K562 (cell line): ENCODE measurements at regions not wholly inside any gene's neighbourhood (a gene's known extent, or its start where the extent isn't known, plus 50 kb on each side); places are given as distances from the start of the nearest gene placed in this dataset.
"Not testable (repeated sequence)": the region's sequence is repeated elsewhere in the genome, so short reads cannot be mapped to it uniquely, and the experiment has no call there.

Experiments used
- ATAC-seq: fragments of 200-7000 bp; cut with Tn5 transposase; 3 replicates; pipeline ENCODE4 v1.9.1; 2020; ENCODE audit warnings: moderate library complexity
- BruUV-seq: library from RNA; stranded (reverse); fragments of 400-500 nt; replicated peaks from 2 replicates; lab custom pipeline; 2021; lab: Mats Ljungman, UMichigan
- CTCF ChIA-PET: fragments of 300-600 bp; formaldehyde crosslinking; extraction: SDS; loops from one replicate; lab custom pipeline; 2021; ENCODE audit warnings: low intra/inter-chr PET ratio; lab: Yijun Ruan, JAX
- POLR2A ChIA-PET: fragments of 300-600, 350-650 bp; sonication (Branson Sonifier 250); formaldehyde crosslinking; extraction: SDS; loops from one replicate; lab custom pipeline; 2021; ENCODE audit warnings: antibody characterized with exemption, inconsistent platforms; lab: Yijun Ruan, JAX
- DNase-seq, 4 experiments: peaks; one replicate each; pipeline versions ENCODE4 v3.0.0 to v3.0.0-alpha.2; 2011 to 2018; ENCODE audit warnings: low spot score in 3 of 4, mixed read lengths in 3 of 4; ENCODE audit errors: extremely low read depth in 1 of 4
- FAIRE-seq: peaks from 2 replicates; lab custom pipeline; 2011; peaks lifted over from hg19 to GRCh38; lab: Jason Lieb, UNC
- H2AFZ ChIP-seq: 2 replicates; pipeline ENCODE4 v1.6.0; 2011; ENCODE audit warnings: low read depth, low read length, control low read depth, inconsistent platforms
- H3K27ac ChIP-seq: fragments of 200-600 bp; 3 replicates; pipeline ENCODE4 v1.8.0; 2011; ENCODE audit warnings: low read depth, mild to moderate bottlenecking, control low read depth, inconsistent platforms, low read length, moderate library complexity, mixed read lengths; ENCODE audit errors: extremely low read depth
- H3K27me3 ChIP-seq, 2 experiments: fragments of 300-600 bp in 1 of 2; 2 replicates in 1 of 2; 3 replicates in 1 of 2; pipeline versions ENCODE4 v1.6.0 to v1.8.0; 2011; ENCODE audit warnings: inconsistent platforms in 2 of 2, low read length in 2 of 2, mild to moderate bottlenecking in 1 of 2, mixed read lengths in 1 of 2, moderate library complexity in 1 of 2; ENCODE audit not compliant: control insufficient read depth in 2 of 2, insufficient read depth in 2 of 2
- H3K36me3 ChIP-seq: fragments of 300-600 bp; 3 replicates; pipeline ENCODE4 v1.8.0; 2011; ENCODE audit warnings: mild to moderate bottlenecking, low read length, inconsistent platforms; ENCODE audit not compliant: control insufficient read depth, insufficient read depth
- H3K4me1 ChIP-seq, 2 experiments: fragments of 200-600 bp in 1 of 2; replicated peaks in 1 of 2; 2 replicates in 1 of 2; 3 replicates in 1 of 2; pipeline versions ENCODE4 v1.5.1 to v1.8.0; 2011; ENCODE audit warnings: inconsistent platforms in 2 of 2, low read length in 2 of 2, mild to moderate bottlenecking in 1 of 2, mixed read lengths in 1 of 2, moderate library complexity in 1 of 2; ENCODE audit not compliant: control insufficient read depth in 2 of 2, insufficient read depth in 2 of 2
- H3K4me2 ChIP-seq: 2 replicates; pipeline ENCODE4 v1.6.1; 2011; ENCODE audit warnings: low read length, control low read depth, inconsistent platforms, mixed read lengths; ENCODE audit not compliant: insufficient read depth
- H3K4me3 ChIP-seq: fragments of 200-600 bp; sonication (generic), shearing (Covaris generic); 2 replicates; pipeline ENCODE4 v1.5.1; 2016; ENCODE audit warnings: control low read depth, inconsistent platforms
- H3K79me2 ChIP-seq: fragments of 200-600 bp; 3 replicates; pipeline ENCODE4 v1.8.0; 2011; ENCODE audit warnings: low read length, inconsistent platforms; ENCODE audit not compliant: control insufficient read depth, insufficient read depth
- H3K9ac ChIP-seq, 2 experiments: 2 replicates each; pipeline versions ENCODE4 v1.6.0 to v1.6.1; 2011; ENCODE audit warnings: low read depth in 2 of 2, low read length in 2 of 2, control low read depth in 1 of 2, inconsistent platforms in 1 of 2, mild to moderate bottlenecking in 1 of 2, mixed read lengths in 1 of 2; ENCODE audit not compliant: insufficient read depth in 1 of 2
- H3K9me1 ChIP-seq: one replicate; pipeline ENCODE4 v1.6.0; 2011; ENCODE audit warnings: inconsistent platforms, mild to moderate bottlenecking, low read length, moderate library complexity; ENCODE audit not compliant: control insufficient read depth, insufficient read depth
- H3K9me3 ChIP-seq: replicated peaks from 2 replicates; pipeline ENCODE4 v1.5.1; 2011; ENCODE audit warnings: low read depth, low read length, inconsistent platforms; ENCODE audit not compliant: control insufficient read depth, insufficient read depth
- H4K20me1 ChIP-seq: replicated peaks from 2 replicates; pipeline ENCODE4 v1.6.1; 2011; ENCODE audit warnings: low read length, inconsistent platforms, mixed read lengths; ENCODE audit not compliant: control insufficient read depth, insufficient read depth
- ARID3B ChIP-seq: fragments of 250-450 bp; sonication (Bioruptor Pico); IDR thresholded peaks from 2 replicates; pipeline ENCODE4 v1.4.0; 2020; ENCODE audit warnings: borderline replicate concordance
- ATF7 ChIP-seq: fragments of 450-650 bp; IDR thresholded peaks from 2 replicates; pipeline ENCODE4 v1.7.1; 2014; ENCODE audit warnings: mild to moderate bottlenecking, moderate library complexity
- BRF1 ChIP-seq: IDR thresholded peaks from 3 replicates; pipeline ENCODE4 v1.6.1; 2011; ENCODE audit warnings: borderline replicate concordance, mild to moderate bottlenecking; ENCODE audit not compliant: insufficient read length; ENCODE audit errors: extremely low read depth
- FOS ChIP-seq: IDR thresholded peaks from 3 replicates; pipeline ENCODE4 v1.6.1; 2011; ENCODE audit not compliant: insufficient read length; ENCODE audit errors: extremely low read depth
- HBP1 ChIP-seq: fragments of 450-650 bp; formaldehyde crosslinking; IDR thresholded peaks from 2 replicates; pipeline ENCODE4 v1.4.0; 2022; ENCODE audit warnings: missing genetic modification characterization
- HDAC6 ChIP-seq: IDR thresholded peaks from 2 replicates; pipeline ENCODE4 v1.6.1; 2012; ENCODE audit warnings: low read depth, mild to moderate bottlenecking, control low read depth, inconsistent platforms, low read length, moderate library complexity
- HNRNPL ChIP-seq: fragments of 200-400 bp; formaldehyde crosslinking; IDR thresholded peaks from 2 replicates; pipeline ENCODE4 v1.6.1; 2017; ENCODE audit warnings: low read depth, mild to moderate bottlenecking, low read length
- NFRKB ChIP-seq: fragments of 450-650 bp; IDR thresholded peaks from 2 replicates; pipeline ENCODE4 v1.6.1; 2016; ENCODE audit warnings: low read depth
- NR2F6 ChIP-seq: fragments of 450-650 bp; formaldehyde crosslinking; IDR thresholded peaks from 2 replicates; pipeline ENCODE4 v1.4.0; 2020; ENCODE audit warnings: mild to moderate bottlenecking
- SNRNP70 ChIP-seq: fragments of 200-400 bp; formaldehyde crosslinking; optimal IDR thresholded peaks from 2 replicates; pipeline ENCODE3; 2017; ENCODE audit warnings: low read depth, low read length
- ZFP30 ChIP-seq: fragments of 250-450 bp; sonication (Bioruptor Pico); IDR thresholded peaks from 2 replicates; pipeline ENCODE4 v1.8.0; 2022; ENCODE audit warnings: moderate library complexity, mild to moderate bottlenecking, inconsistent platforms, borderline replicate concordance
- ZNF217 ChIP-seq: sonication (generic); formaldehyde crosslinking; IDR thresholded peaks from 2 replicates; pipeline ENCODE4 v1.8.0; 2022; ENCODE audit warnings: mild to moderate bottlenecking, missing genetic modification reagents
- WGBS: fragments of 100-300 bp; shearing (Covaris generic); methylation state at CpG from one replicate; pipeline ENCODE4 v1.1.6; 2016; ENCODE audit warnings: low coverage, mixed read lengths; ENCODE audit not compliant: insufficient coverage; ENCODE audit errors: missing lambda C conversion rate; 5-methylcytosine and 5-hydroxymethylcytosine counted together
- in situ Hi-C: fragments of 300-500 bp; cut with MboI; formaldehyde crosslinking; loops from 4 replicates; pipeline ENCODE4 v1.15.0; 2018; ENCODE audit warnings: inconsistent platforms, mixed read lengths
- intact Hi-C: fragments of 100-400 bp; cut with micrococcal nuclease; formaldehyde crosslinking; loops from 2 replicates; pipeline ENCODE4 v1.14.2; 2022
- TF ChIP-seq, protein P1 (sequence below): fragments of 250-450 bp; sonication (Bioruptor Pico); IDR thresholded peaks from 2 replicates; pipeline ENCODE4 v1.8.0; 2021; ENCODE audit warnings: borderline replicate concordance, mild to moderate bottlenecking, moderate library complexity; ENCODE audit not compliant: poor library complexity, severe bottlenecking

DNA sequence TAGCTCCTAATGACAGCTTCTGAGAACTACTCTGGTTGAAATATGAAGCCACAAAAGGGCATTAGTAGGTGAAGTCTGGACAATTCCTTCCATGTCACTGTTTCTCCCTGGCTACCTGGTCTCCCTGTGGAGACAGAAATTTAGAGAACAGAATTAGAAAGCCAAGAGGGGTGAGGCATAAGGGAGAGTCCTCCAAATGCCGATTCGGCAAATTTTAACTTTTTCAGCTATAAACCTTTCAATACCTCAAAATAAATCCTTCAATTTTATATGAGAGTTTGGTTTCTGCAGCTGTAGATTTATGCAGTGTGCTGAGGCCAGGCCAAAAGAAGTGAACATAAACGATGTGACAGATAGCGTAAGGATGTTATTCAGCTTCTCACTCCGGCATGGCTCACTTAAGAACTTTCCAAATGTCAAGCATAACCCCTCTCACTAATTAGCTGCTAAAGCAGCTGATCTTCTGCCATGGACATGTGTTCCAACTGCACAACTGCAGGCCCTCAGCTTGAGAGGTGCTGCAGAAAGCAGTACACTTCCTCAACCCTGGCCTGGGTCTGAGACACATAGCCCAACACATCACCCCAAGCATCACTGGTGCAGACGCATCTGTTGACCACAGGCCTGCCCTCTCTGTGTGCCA is 247.9 kb upstream of the SOX9 start:
- CTCF ChIA-PET, result no interaction called here
- 2% methylated on average over 6 of the region's 6 CpGs for WGBS
- TF ChIP-seq HBP1 (CRISPR knock-in tag) (no peak), ZFP30 (CRISPR knock-in tag) (no peak), ZNF217 (CRISPR knock-in tag) (no peak), FOS (no peak), HDAC6 (no peak), ATF7 (no peak), SNRNP70 (no peak), ARID3B (CRISPR knock-in tag) (no peak), NFRKB (no peak), BRF1 (no peak), NR2F6 (CRISPR knock-in tag) (no peak), HNRNPL (no peak)
- TF ChIP-seq, protein P1, sequence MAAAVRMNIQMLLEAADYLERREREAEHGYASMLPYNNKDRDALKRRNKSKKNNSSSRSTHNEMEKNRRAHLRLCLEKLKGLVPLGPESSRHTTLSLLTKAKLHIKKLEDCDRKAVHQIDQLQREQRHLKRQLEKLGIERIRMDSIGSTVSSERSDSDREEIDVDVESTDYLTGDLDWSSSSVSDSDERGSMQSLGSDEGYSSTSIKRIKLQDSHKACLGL (CRISPR knock-in tag), result no peak

DNA sequence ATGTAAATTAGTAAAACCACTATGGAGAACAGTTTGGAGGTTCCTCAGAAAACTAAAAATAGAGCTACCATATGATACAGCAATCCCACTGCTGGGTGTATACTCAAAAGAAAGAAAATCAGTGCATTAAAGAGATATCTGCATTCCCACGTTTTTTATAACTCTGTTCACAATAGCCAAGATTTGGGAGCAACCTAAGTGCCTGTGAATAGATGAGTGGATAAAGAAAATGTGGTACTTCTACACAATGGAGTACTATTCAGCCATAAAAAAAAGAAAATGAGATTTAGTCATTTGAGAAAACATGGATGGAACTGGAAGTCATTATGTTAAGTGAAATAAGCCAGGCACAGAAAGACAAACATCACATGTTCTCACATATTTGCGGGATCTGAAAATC is 246.0 kb upstream of the SOX9 start:
- H3K27me3 ChIP-seq, result not testable (repeated sequence)

More for the DNA sequence above, 247.9 kb upstream of the SOX9 start:
- POLR2A ChIA-PET, result no interaction called here
- no peak overlapping the region for H3K27ac ChIP-seq
- H3K36me3 ChIP-seq, result no peaks in the 10 kb centered on the region
- ATAC-seq (no peak), FAIRE-seq (no peak), DNase-seq (no peak)
- no peak overlapping the region for H3K9ac ChIP-seq
- in situ Hi-C loops, result no loop called here
- no peaks in the 10 kb centered on the region for H3K27me3 ChIP-seq
- H3K4me2 ChIP-seq, result no peak overlapping the region
- intact Hi-C loops, result no loop called here
- H3K4me1 ChIP-seq, result no peaks in the 10 kb centered on the region
- no peaks in the 10 kb centered on the region for H3K9me1 ChIP-seq
- H3K9me3 ChIP-seq, result no peaks in the 10 kb centered on the region
- no peaks in the 10 kb centered on the region for H4K20me1 ChIP-seq
- no TSS peak for BruUV-seq
- no peaks in the 10 kb centered on the region for H3K79me2 ChIP-seq
- no peak overlapping the region for H3K4me3 ChIP-seq
- no peak overlapping the region for H2AFZ ChIP-seq

More for the DNA sequence above, 246.0 kb upstream of the SOX9 start:
- H3K4me3 ChIP-seq, BruUV-seq, H3K27ac ChIP-seq, H3K9ac ChIP-seq, DNase-seq, CTCF ChIA-PET, H3K4me1 ChIP-seq, in situ Hi-C loops, H3K36me3 ChIP-seq, intact Hi-C loops, H3K9me1 ChIP-seq, H3K4me2 ChIP-seq, H4K20me1 ChIP-seq, H3K79me2 ChIP-seq, H3K9me3 ChIP-seq, FAIRE-seq, POLR2A ChIA-PET, ATAC-seq, H2AFZ ChIP-seq: not testable (repeated sequence)
- 0% methylated on average over 2 of the region's 2 CpGs for WGBS
